ENCODE measurements at regions not wholly inside any gene's neighbourhood (a gene's known extent, or its start where the extent isn't known, plus 50 kb on each side); places are given as distances from the start of the nearest gene placed in this dataset.

- DNase-seq (ENCODE audit: low read depth), result no peak
Observed at GRCh38 chr22:27507111-27507611, 294.4 kb downstream of the MN1 start.

GRCh38 chr22:27507935-27508526 lies 293.5 kb downstream of the MN1 start:
- no peak for DNase-seq (ENCODE audit: low read depth)

- DNase-seq (ENCODE audit: low read depth), result no peak
Observed at GRCh38 chr22:27509132-27509920, 292.2 kb downstream of the MN1 start.

GRCh38 chr22:27510024-27510423 lies 291.5 kb downstream of the MN1 start:
- no peak for DNase-seq (ENCODE audit: low read depth)

GRCh38 chr22:27512283-27512761 lies 289.2 kb downstream of the MN1 start:
- DNase-seq (ENCODE audit: low read depth), result no peak

GRCh38 chr22:27513021-27513420 lies 288.5 kb downstream of the MN1 start:
- DNase-seq (ENCODE audit: low read depth), result no peak

GRCh38 chr22:27514601-27515523 lies 286.7 kb downstream of the MN1 start:
- DNase-seq (ENCODE audit: low read depth), result no peak

- DNase-seq (ENCODE audit: low read depth), result no peak
Observed at GRCh38 chr22:27517361-27518155, 284.0 kb downstream of the MN1 start.

GRCh38 chr22:27518531-27519340 lies 282.8 kb downstream of the MN1 start:
- DNase-seq (ENCODE audit: low read depth), result no peak

- no peak for DNase-seq (ENCODE audit: low read depth)
Observed at GRCh38 chr22:27523711-27524110, 277.8 kb downstream of the MN1 start.

- no peak for DNase-seq (ENCODE audit: low read depth)
Observed at GRCh38 chr22:27525711-27526110, 275.8 kb downstream of the MN1 start.

GRCh38 chr22:27526901-27527300 lies 274.7 kb downstream of the MN1 start:
- DNase-seq (ENCODE audit: low read depth), result no peak

- no peak for DNase-seq (ENCODE audit: low read depth)
Observed at GRCh38 chr22:27531782-27532530, 269.6 kb downstream of the MN1 start.

- DNase-seq (ENCODE audit: low read depth), result no peak
Observed at GRCh38 chr22:27533105-27533745, 268.3 kb downstream of the MN1 start.

- no peak for DNase-seq (ENCODE audit: low read depth)
Observed at GRCh38 chr22:27534720-27535125, 266.8 kb downstream of the MN1 start.

- no peak for DNase-seq (ENCODE audit: low read depth)
Observed at GRCh38 chr22:27535452-27535851, 266.1 kb downstream of the MN1 start.

GRCh38 chr22:27537501-27537900 lies 264.1 kb downstream of the MN1 start:
- no peak for DNase-seq (ENCODE audit: low read depth)

- DNase-seq (ENCODE audit: low read depth), result no peak
Observed at GRCh38 chr22:27538666-27539065, 262.9 kb downstream of the MN1 start.

GRCh38 chr22:27540247-27540646 lies 261.3 kb downstream of the MN1 start:
- no peak for DNase-seq (ENCODE audit: low read depth)
